ENCODE measurements at regions not wholly inside any gene's neighbourhood (a gene's known extent, or its start where the extent isn't known, plus 50 kb on each side); places are given as distances from the start of the nearest gene placed in this dataset.

- no peak for TF ChIP-seq ZNF768 (tag by site-specific recombination; IDR thresholded peaks at IDR 0.05)
- no peak for TF ChIP-seq ZNF221 (tag by site-specific recombination; IDR thresholded peaks at IDR 0.05; ENCODE audit: borderline replicate concordance)
- TF ChIP-seq REST (tag by site-specific recombination; IDR thresholded peaks at IDR 0.05): no peak
- no peak for TF ChIP-seq HOXA7 (CRISPR knock-in tag; IDR thresholded peaks at IDR 0.05; ENCODE audit: borderline replicate concordance)
- TF ChIP-seq EGR2 (tag by site-specific recombination; IDR thresholded peaks at IDR 0.05; ENCODE audit: low read depth): no peak
- no peak for TF ChIP-seq YY1 (tag by site-specific recombination; IDR thresholded peaks at IDR 0.05)
- TF ChIP-seq ZFP3 (tag by site-specific recombination; IDR thresholded peaks at IDR 0.05; ENCODE audit: low read depth): no peak
Measured at GRCh38 chr3:191649626-191650025, 188.7 kb downstream of the PYDC2 start.

Measured in HEK293 (cell line).